ENCODE measurements at regions not wholly inside any gene's neighbourhood (a gene's known extent, or its start where the extent isn't known, plus 50 kb on each side); places are given as distances from the start of the nearest gene placed in this dataset.

GRCh38 chr6:26195376-26195923 is 108.2 kb downstream of the HFE start:
- no TSS peak for BruUV-seq (replicated peaks)
- in situ Hi-C loops (cut with HindIII; ENCODE audit: low pct_unique_long_range_greater_than_20kb, low sequenced_read_pairs) (no loop called here), intact Hi-C loops (cut with micrococcal nuclease; ENCODE audit: unreplicated experiment) (loop anchor here (5.0 kb wide), 1 partner anchor 38 kb away; a partner anchor contains a TSS)
- ChIA-PET POLR2A (interaction anchor here (0.6 to 5.4 kb wide), 5 partner anchors 8 to 171 kb away, joined by 3 to 42 read pairs (median 3); a partner anchor contains a TSS), CTCF (interaction anchor here (1.1 kb wide), 1 partner anchor 12 kb away, joined by 6 read pairs; a partner anchor contains a TSS)
- H3K36me3 ChIP-seq (ENCODE audit: control insufficient read depth, insufficient read depth, low read length), result no peaks in the 10 kb centered on the region; the same call in none of the 2 replicates
- TF ChIP-seq REST (IDR thresholded peaks at IDR 0.05; ENCODE audit: insufficient read depth in 1 of 2, low read depth in 2 of 2, low read length in 1 of 2), result no peak
- no peak for TF ChIP-seq TCF7L2 (IDR thresholded peaks at IDR 0.05; ENCODE audit: low read depth, low read length)
- no peak; the same call in none of the 2 replicates for TF ChIP-seq POLR2AphosphoS5 (IDR thresholded peaks at IDR 0.05; ENCODE audit: low read depth, low read length)
- TF ChIP-seq CTCF (IDR thresholded peaks at IDR 0.05), result no peak
- no peak for TF ChIP-seq SIN3A (IDR thresholded peaks at IDR 0.05; ENCODE audit: borderline replicate concordance, insufficient read depth, low read depth, low read length)
- peak overlapping the region; percentile 80 to 85 for H3K4me3 ChIP-seq (ENCODE audit: low read depth in 2 of 2, low read length in 2 of 2)
- peak overlapping the region; percentile 97 for H3K27ac ChIP-seq (ENCODE audit: low read length)
- H3K4me1 ChIP-seq (ENCODE audit: control insufficient read depth, insufficient read depth, low read length), result peaks cover 17% of the 10 kb centered on the region
- no peaks in the 10 kb centered on the region for H3K9me3 ChIP-seq (ENCODE audit: control insufficient read depth, insufficient read depth, low read depth, low read length)
- H3K27me3 ChIP-seq (ENCODE audit: control insufficient read depth, insufficient read depth, low read length), result no peaks in the 10 kb centered on the region
- ATAC-seq (peak; percentile 67), DNase-seq (ENCODE audit: low read depth, low spot score) (peak; percentile 80)

GRCh38 chr6:26195924-26196845 is 109.0 kb downstream of the HFE start:
- Histone ChIP-seq H3K4me1 (ENCODE audit: control insufficient read depth, insufficient read depth, low read length) (peaks cover 19% of the 10 kb centered on the region), H3K27ac (ENCODE audit: low read length) (peak overlapping the region; percentile 97), H3K9me3 (ENCODE audit: control insufficient read depth, insufficient read depth, low read depth, low read length) (no peaks in the 10 kb centered on the region), H3K27me3 (ENCODE audit: control insufficient read depth, insufficient read depth, low read length) (no peaks in the 10 kb centered on the region), H3K4me3 (ENCODE audit: low read depth in 2 of 2, low read length in 2 of 2) (peak overlapping the region; percentile 80 to 85), H3K36me3 (ENCODE audit: control insufficient read depth, insufficient read depth, low read length) (no peaks in the 10 kb centered on the region; the same call in none of the 2 replicates)
- no peak for TF ChIP-seq SIN3A (IDR thresholded peaks at IDR 0.05; ENCODE audit: borderline replicate concordance, insufficient read depth, low read depth, low read length)
- no peak for TF ChIP-seq REST (IDR thresholded peaks at IDR 0.05; ENCODE audit: insufficient read depth in 1 of 2, low read depth in 2 of 2, low read length in 1 of 2)
- no peak for TF ChIP-seq CTCF (IDR thresholded peaks at IDR 0.05)
- TF ChIP-seq POLR2AphosphoS5 (IDR thresholded peaks at IDR 0.05; ENCODE audit: low read depth, low read length), result no peak
- no peak for TF ChIP-seq TCF7L2 (IDR thresholded peaks at IDR 0.05; ENCODE audit: low read depth, low read length)
- CTCF ChIA-PET, result interaction anchor here (1.1 kb wide), 1 partner anchor 13 kb away, joined by 6 read pairs; a partner anchor contains a TSS
- DNase-seq (ENCODE audit: low read depth, low spot score) (no peak), ATAC-seq (no peak)
- no TSS peak for BruUV-seq (replicated peaks)
- in situ Hi-C loops (cut with HindIII; ENCODE audit: low pct_unique_long_range_greater_than_20kb, low sequenced_read_pairs) (no loop called here), intact Hi-C loops (cut with micrococcal nuclease; ENCODE audit: unreplicated experiment) (loop anchor here (5.0 kb wide), 1 partner anchor 39 kb away; a partner anchor contains a TSS)
- POLR2A ChIA-PET, result interaction anchor here (0.6 to 5.4 kb wide), 4 partner anchors 8 to 39 kb away, joined by 3 to 42 read pairs (median 22); a partner anchor contains a TSS
